Activated CD4-positive, alpha-beta T cell treated with anti-CD3 and anti-CD28 coated beads for 36 hours (primary cell): ENCODE measurements at regions not wholly inside any gene's neighbourhood (a gene's known extent, or its start where the extent isn't known, plus 50 kb on each side); places are given as distances from the start of the nearest gene placed in this dataset.

Source experiments
- ATAC-seq: fragments of 200-7000 bp; cut with Tn5 transposase; one replicate; pipeline ENCODE4 v1.10.0; 2021; ENCODE audit warnings: mild to moderate bottlenecking, moderate library complexity
- CTCF ChIA-PET: fragments of 350-600 bp; sonication (Branson Sonifier 250); formaldehyde crosslinking; loops from one replicate; lab custom pipeline; 2021; ENCODE audit warnings: antibody characterized with exemption; lab: Charles Lee
- POLR2A ChIA-PET: fragments of 350-600 bp; sonication (Branson Sonifier 250); formaldehyde crosslinking; loops from one replicate; lab custom pipeline; 2021; ENCODE audit warnings: antibody characterized with exemption, inconsistent platforms; lab: Charles Lee
- DNase-seq: peaks from one replicate; pipeline ENCODE4 v3.0.0-alpha.2; 2020
- H3K27ac Mint-ChIP-seq: one replicate; pipeline ENCODE4 v1.8.0; 2021; ENCODE audit warnings: mixed read lengths
- H3K27me3 Mint-ChIP-seq: one replicate; pipeline ENCODE4 v1.8.0; 2021; ENCODE audit warnings: mixed read lengths
- H3K36me3 Mint-ChIP-seq: one replicate; pipeline ENCODE4 v1.8.0; 2021; ENCODE audit warnings: low read depth, mixed read lengths
- H3K4me1 Mint-ChIP-seq: one replicate; pipeline ENCODE4 v1.8.0; 2021; ENCODE audit warnings: mixed read lengths
- H3K4me3 Mint-ChIP-seq: one replicate; pipeline ENCODE4 v1.8.0; 2021; ENCODE audit warnings: mild to moderate bottlenecking, moderate library complexity, mixed read lengths
- H3K9me3 Mint-ChIP-seq: one replicate; pipeline ENCODE4 v1.8.0; 2021; ENCODE audit warnings: low read depth, mixed read lengths
- intact Hi-C, 2 experiments: fragments of 100-400 bp; cut with DNase I in 1 of 2; cut with micrococcal nuclease in 1 of 2; formaldehyde crosslinking; loops; one replicate each; pipeline versions ENCODE4 v1.14.2 to v1.15.1; 2022 to 2024; cut with DNase I, micrococcal nuclease

GRCh38 chr10:110413903-110414547 is 83.7 kb upstream of the DUSP5 start:
- ChIA-PET POLR2A (interaction anchor here (1.0 to 2.8 kb wide), 5 partner anchors 48 to 406 kb away, joined by 3 to 16 read pairs (median 4); partner anchors contain the start of gene ADD3), CTCF (interaction anchor here (0.7 to 4.4 kb wide), 8 partner anchors 9 to 205 kb away, joined by 3 to 28 read pairs (median 4); no protein-coding TSS in a partner anchor)
- Mint-ChIP-seq H3K36me3 (no peaks in the 10 kb centered on the region), H3K4me1 (peaks cover 71% of the 10 kb centered on the region), H3K9me3 (no peaks in the 10 kb centered on the region), H3K27ac (peak overlapping the region; percentile 91), H3K27me3 (no peaks in the 10 kb centered on the region), H3K4me3 (peak overlapping the region; percentile 17)
- ATAC-seq, result peak; percentile 28
- intact Hi-C loops, result loop anchor here (1.0 to 10.0 kb wide), 16 partner anchors 12 to 505 kb away; partner anchors contain the start of genes DUSP5 (in 2 of the 2), BBIP1 (in 1 of the 2), MXI1 (in 1 of the 2) and PDCD4 (in 1 of the 2)
- no peak for DNase-seq

DNA sequence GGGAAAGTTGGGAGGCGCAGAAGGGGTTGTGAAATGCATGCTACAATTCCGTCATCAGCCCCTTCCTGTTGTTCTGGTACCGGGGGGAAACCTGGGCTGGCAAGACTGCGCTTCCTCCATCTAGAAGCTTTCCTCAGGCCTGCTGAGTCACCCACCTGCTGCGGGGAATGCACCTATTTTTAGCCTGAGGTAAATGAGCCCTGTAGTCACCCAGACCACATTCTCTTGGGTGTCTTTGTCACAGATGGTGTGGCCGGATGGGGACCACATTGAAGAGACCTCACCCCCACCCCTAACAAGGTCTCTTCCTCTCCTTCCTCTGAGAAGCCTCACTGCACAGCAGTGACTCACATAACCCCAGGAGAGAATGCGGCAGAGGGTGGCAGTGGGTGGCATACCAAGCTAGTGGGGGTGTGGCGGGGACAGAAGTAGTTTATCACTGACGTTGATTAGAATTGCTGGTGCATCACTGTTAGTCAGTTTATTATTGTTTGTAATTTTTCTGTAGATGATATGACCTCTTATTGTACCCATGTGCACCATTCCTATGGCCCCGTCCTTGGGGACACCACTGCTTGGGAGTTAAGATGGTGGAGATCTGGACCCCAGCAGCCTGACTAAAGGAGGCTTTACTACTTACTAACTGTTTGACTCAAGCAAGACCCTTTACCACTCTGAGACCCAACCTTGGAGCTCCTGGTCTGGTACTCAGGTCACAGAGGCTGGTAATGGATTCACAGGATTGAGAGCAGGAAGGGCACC is 83.0 kb upstream of the DUSP5 start:
- intact Hi-C loops, result loop anchor here (1.0 to 10.0 kb wide), 16 partner anchors 12 to 505 kb away; partner anchors contain the start of genes DUSP5 (in 2 of the 2), BBIP1 (in 1 of the 2), MXI1 (in 1 of the 2) and PDCD4 (in 1 of the 2)
- no peaks in the 10 kb centered on the region for H3K27me3 Mint-ChIP-seq
- H3K36me3 Mint-ChIP-seq, result no peaks in the 10 kb centered on the region
- POLR2A ChIA-PET, result interaction anchor here (0.6 to 2.8 kb wide), 9 partner anchors 11 to 407 kb away, joined by 3 to 16 read pairs (median 4); partner anchors contain the start of genes ADD3 and DUSP5
- peak overlapping the region; percentile 34 for H3K4me3 Mint-ChIP-seq
- CTCF ChIA-PET, result interaction anchor here (0.7 to 4.4 kb wide), 10 partner anchors 8 to 205 kb away, joined by 3 to 28 read pairs (median 3); no protein-coding TSS in a partner anchor
- peaks cover 72% of the 10 kb centered on the region for H3K4me1 Mint-ChIP-seq
- H3K27ac Mint-ChIP-seq, result peak overlapping the region; percentile 91
- H3K9me3 Mint-ChIP-seq, result no peaks in the 10 kb centered on the region
- DNase-seq, result peak; percentile 93
- ATAC-seq, result peak; percentile 94

DNA sequence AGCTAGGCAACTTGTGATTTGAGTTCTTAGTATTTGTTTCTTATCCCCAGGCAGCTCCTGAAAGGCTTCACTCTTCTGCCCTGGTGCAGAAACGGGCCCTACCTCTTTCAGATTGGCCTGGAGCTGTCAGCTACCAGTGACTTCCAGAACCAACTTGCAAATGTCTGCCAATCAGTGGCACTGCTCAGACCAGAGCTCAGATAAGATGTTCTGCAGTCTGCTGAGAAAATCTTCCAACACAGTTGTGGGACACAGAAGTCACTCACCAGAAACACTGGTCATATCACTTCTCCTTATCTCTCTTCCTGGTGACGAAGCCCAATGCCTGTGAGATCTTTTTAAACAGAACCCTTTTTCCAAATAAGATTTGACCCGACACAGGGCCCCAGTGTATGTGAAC is 81.9 kb upstream of the DUSP5 start:
- DNase-seq (no peak), ATAC-seq (no peak)
- Mint-ChIP-seq H3K27me3 (no peaks in the 10 kb centered on the region), H3K4me1 (peaks cover 74% of the 10 kb centered on the region), H3K27ac (peak overlapping the region; percentile 91), H3K4me3 (no peak overlapping the region), H3K9me3 (no peaks in the 10 kb centered on the region), H3K36me3 (no peaks in the 10 kb centered on the region)
- POLR2A ChIA-PET, result interaction anchor here (0.5 to 2.8 kb wide), 2 partner anchors 59 to 456 kb away, joined by 3 to 16 read pairs; partner anchors contain the start of gene PDCD4
- intact Hi-C loops, result loop anchor here (2.0 to 10.0 kb wide), 5 partner anchors 51 to 459 kb away; partner anchors contain the start of genes DUSP5 (in 1 of the 2) and PDCD4 (in 1 of the 2)
- CTCF ChIA-PET, result interaction anchor here (0.6 to 4.4 kb wide), 4 partner anchors 11 to 62 kb away, joined by 3 to 28 read pairs (median 12); no protein-coding TSS in a partner anchor

- ChIA-PET POLR2A (no interaction called here), CTCF (interaction anchor here (0.6 to 4.4 kb wide), 5 partner anchors 10 to 441 kb away, joined by 3 to 28 read pairs (median 6); no protein-coding TSS in a partner anchor)
- no peaks in the 10 kb centered on the region for H3K36me3 Mint-ChIP-seq
- H3K27ac Mint-ChIP-seq, result no peak overlapping the region
- ATAC-seq, result no peak
- intact Hi-C loops, result loop anchor here in 1 of 2 experiments (10.0 kb wide), 1 partner anchor 458 kb away; the partner anchor contains the start of gene PDCD4
- H3K9me3 Mint-ChIP-seq, result no peaks in the 10 kb centered on the region
- peak; percentile 32 for DNase-seq
- H3K27me3 Mint-ChIP-seq, result no peaks in the 10 kb centered on the region
- peaks cover 84% of the 10 kb centered on the region for H3K4me1 Mint-ChIP-seq
- H3K4me3 Mint-ChIP-seq, result no peak overlapping the region
Observed at GRCh38 chr10:110416776-110417711, 80.7 kb upstream of the DUSP5 start.

GRCh38 chr10:110418218-110418617 is 79.5 kb upstream of the DUSP5 start:
- no peaks in the 10 kb centered on the region for H3K27me3 Mint-ChIP-seq
- H3K9me3 Mint-ChIP-seq, result no peaks in the 10 kb centered on the region
- H3K27ac Mint-ChIP-seq, result no peak overlapping the region
- H3K36me3 Mint-ChIP-seq, result no peaks in the 10 kb centered on the region
- intact Hi-C loops, result loop anchor here in 1 of 2 experiments (10.0 kb wide), 1 partner anchor 457 kb away; the partner anchor contains the start of gene PDCD4
- peaks cover 73% of the 10 kb centered on the region for H3K4me1 Mint-ChIP-seq
- ChIA-PET CTCF (interaction anchor here (0.6 to 0.8 kb wide), 2 partner anchors 12 to 442 kb away, joined by 3 to 6 read pairs; no protein-coding TSS in a partner anchor), POLR2A (no interaction called here)
- ATAC-seq (no peak), DNase-seq (no peak)
- H3K4me3 Mint-ChIP-seq, result no peak overlapping the region

GRCh38 chr10:110419265-110419664 is 78.4 kb upstream of the DUSP5 start:
- DNase-seq (no peak), ATAC-seq (no peak)
- ChIA-PET CTCF (no interaction called here), POLR2A (no interaction called here)
- intact Hi-C loops, result loop anchor here in 1 of 2 experiments (10.0 kb wide), 1 partner anchor 456 kb away; the partner anchor contains the start of gene PDCD4
- no peak overlapping the region for H3K4me3 Mint-ChIP-seq
- peak overlapping the region; percentile 74 for H3K27ac Mint-ChIP-seq
- no peaks in the 10 kb centered on the region for H3K27me3 Mint-ChIP-seq
- no peaks in the 10 kb centered on the region for H3K9me3 Mint-ChIP-seq
- H3K36me3 Mint-ChIP-seq, result no peaks in the 10 kb centered on the region
- peaks cover 62% of the 10 kb centered on the region for H3K4me1 Mint-ChIP-seq

- ATAC-seq (peak; percentile 74), DNase-seq (peak; percentile 39)
- Mint-ChIP-seq H3K9me3 (no peaks in the 10 kb centered on the region), H3K4me3 (no peak overlapping the region), H3K36me3 (no peaks in the 10 kb centered on the region), H3K27me3 (no peaks in the 10 kb centered on the region), H3K27ac (peak overlapping the region; percentile 74), H3K4me1 (peaks cover 50% of the 10 kb centered on the region)
- ChIA-PET CTCF (interaction anchor here (0.6 kb wide), 1 partner anchor 64 kb away, joined by 3 read pairs; no protein-coding TSS in a partner anchor), POLR2A (interaction anchor here (0.7 kb wide), 2 partner anchors 14 to 65 kb away, joined by 3 to 4 read pairs; no protein-coding TSS in a partner anchor)
- intact Hi-C loops, result no loop called here
Observed at GRCh38 chr10:110420401-110421193, 77.1 kb upstream of the DUSP5 start.

DNA sequence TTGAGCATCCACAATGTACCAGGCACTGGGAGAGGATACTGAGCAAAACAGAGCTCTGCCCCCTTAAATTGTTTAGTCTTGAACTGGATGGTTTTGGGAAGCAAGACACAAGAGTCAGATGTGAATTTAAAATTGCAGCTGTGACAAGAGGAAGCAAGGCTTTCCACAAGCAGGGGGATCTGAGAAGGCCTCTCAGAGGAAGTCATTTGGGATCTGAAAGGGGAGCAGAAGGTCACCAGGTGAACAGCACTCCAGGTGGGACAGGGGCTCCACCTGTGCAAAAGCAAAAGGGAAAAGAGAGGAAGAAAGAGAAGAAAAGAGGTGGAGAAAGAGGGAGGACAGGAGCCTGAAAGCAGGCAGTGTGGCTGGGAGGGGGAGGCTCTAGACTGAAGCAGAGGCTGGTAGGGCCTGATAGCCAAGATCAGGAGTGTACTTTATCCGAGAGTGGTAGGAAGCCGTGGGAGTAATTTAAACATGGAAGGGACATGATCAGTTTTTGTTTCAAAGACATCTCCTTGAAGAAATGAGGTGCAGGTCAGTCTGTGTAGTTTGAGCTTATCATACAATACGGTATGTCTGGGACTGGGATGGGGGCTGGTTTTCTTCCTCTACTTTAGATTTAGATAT is 76.1 kb upstream of the DUSP5 start:
- Mint-ChIP-seq H3K4me1 (peaks cover 53% of the 10 kb centered on the region), H3K4me3 (no peak overlapping the region)

GRCh38 chr10:110422548-110422947 is 75.2 kb upstream of the DUSP5 start:
- DNase-seq (no peak), ATAC-seq (no peak)
- H3K36me3 Mint-ChIP-seq, result no peaks in the 10 kb centered on the region
- peaks cover 52% of the 10 kb centered on the region for H3K4me1 Mint-ChIP-seq
- CTCF ChIA-PET, result interaction anchor here (0.7 to 1.0 kb wide), 2 partner anchors 65 to 84 kb away, joined by 3 read pairs; no protein-coding TSS in a partner anchor
- H3K27me3 Mint-ChIP-seq, result no peaks in the 10 kb centered on the region
- POLR2A ChIA-PET, result interaction anchor here (0.9 kb wide), 1 partner anchor 66 kb away, joined by 5 read pairs; no protein-coding TSS in a partner anchor
- intact Hi-C loops, result no loop called here
- no peak overlapping the region for H3K27ac Mint-ChIP-seq
- H3K9me3 Mint-ChIP-seq, result no peaks in the 10 kb centered on the region
- H3K4me3 Mint-ChIP-seq, result no peak overlapping the region

More for the DNA sequence above, 76.1 kb upstream of the DUSP5 start:
- Mint-ChIP-seq H3K36me3 (no peaks in the 10 kb centered on the region), H3K9me3 (no peaks in the 10 kb centered on the region), H3K27me3 (no peaks in the 10 kb centered on the region), H3K27ac (peak overlapping the region; percentile 74)
- DNase-seq, result no peak
- ATAC-seq, result no peak
- intact Hi-C loops, result no loop called here
- CTCF ChIA-PET, result interaction anchor here (0.6 kb wide), 1 partner anchor 111 kb away, joined by 3 read pairs; no protein-coding TSS in a partner anchor
- POLR2A ChIA-PET, result interaction anchor here (0.9 kb wide), 1 partner anchor 65 kb away, joined by 5 read pairs; no protein-coding TSS in a partner anchor
